ENCODE measurements at regions not wholly inside any gene's neighbourhood (a gene's known extent, or its start where the extent isn't known, plus 50 kb on each side); places are given as distances from the start of the nearest gene placed in this dataset.

- TF ChIP-seq CTCF (IDR thresholded peaks at IDR 0.05; ENCODE audit: low read depth, low read length) = no peak
- no peak for DNase-seq (ENCODE audit: extremely low read depth, low read depth)
Observed at GRCh38 chr4:125101719-125102118, 213.0 kb upstream of the FAT4 start.

GRCh38 chr4:125097729-125098128, 217.0 kb upstream of the FAT4 start:
- DNase-seq (ENCODE audit: extremely low read depth, low read depth) = no peak
- no peak for TF ChIP-seq CTCF (IDR thresholded peaks at IDR 0.05; ENCODE audit: low read depth, low read length)

- TF ChIP-seq CTCF (IDR thresholded peaks at IDR 0.05; ENCODE audit: low read depth, low read length) = no peak
Observed at GRCh38 chr4:125096662-125097061, 218.1 kb upstream of the FAT4 start.

GRCh38 chr4:125091541-125091940, 223.2 kb upstream of the FAT4 start:
- DNase-seq (ENCODE audit: extremely low read depth, low read depth) = no peak

More at GRCh38 chr4:125096662-125097061, 218.1 kb upstream of the FAT4 start:
- DNase-seq (ENCODE audit: extremely low read depth, low read depth) = no peak

GRCh38 chr4:125091101-125091500, 223.7 kb upstream of the FAT4 start:
- TF ChIP-seq CTCF (IDR thresholded peaks at IDR 0.05; ENCODE audit: low read depth, low read length) = no peak
- no peak for DNase-seq (ENCODE audit: extremely low read depth, low read depth)

More at GRCh38 chr4:125091541-125091940, 223.2 kb upstream of the FAT4 start:
- TF ChIP-seq CTCF (IDR thresholded peaks at IDR 0.05; ENCODE audit: low read depth, low read length) = no peak

GRCh38 chr4:125084608-125085007, 230.1 kb upstream of the FAT4 start:
- no peak for TF ChIP-seq CTCF (IDR thresholded peaks at IDR 0.05; ENCODE audit: low read depth, low read length)
- DNase-seq (ENCODE audit: extremely low read depth, low read depth) = no peak

GRCh38 chr4:125082729-125083417, 231.9 kb upstream of the FAT4 start:
- TF ChIP-seq CTCF (IDR thresholded peaks at IDR 0.05; ENCODE audit: low read depth, low read length) = no peak
- no peak for DNase-seq (ENCODE audit: extremely low read depth, low read depth)

All from AG09319 (cell line).